Stimulated activated CD4-positive, alpha-beta T cell treated with anti-CD3 and anti-CD28 coated beads, TNF-alpha, amount 100 ng/mL, for 4 hours (primary cell): ENCODE measurements at regions not wholly inside any gene's neighbourhood (a gene's known extent, or its start where the extent isn't known, plus 50 kb on each side); places are given as distances from the start of the nearest gene placed in this dataset.
"Not testable (repeated sequence)": the region's sequence is repeated elsewhere in the genome, so short reads cannot be mapped to it uniquely, and the experiment has no call there.

Source experiments
- DNase-seq, 3 experiments: peaks; one replicate each; pipeline ENCODE4 v3.0.0-alpha.2; 2020; ENCODE audit warnings: low read depth in 3 of 3

GRCh38 chr14:48266201-48266600 lies 590.8 kb upstream of the MDGA2 start:
- not testable (repeated sequence) for DNase-seq

DNA sequence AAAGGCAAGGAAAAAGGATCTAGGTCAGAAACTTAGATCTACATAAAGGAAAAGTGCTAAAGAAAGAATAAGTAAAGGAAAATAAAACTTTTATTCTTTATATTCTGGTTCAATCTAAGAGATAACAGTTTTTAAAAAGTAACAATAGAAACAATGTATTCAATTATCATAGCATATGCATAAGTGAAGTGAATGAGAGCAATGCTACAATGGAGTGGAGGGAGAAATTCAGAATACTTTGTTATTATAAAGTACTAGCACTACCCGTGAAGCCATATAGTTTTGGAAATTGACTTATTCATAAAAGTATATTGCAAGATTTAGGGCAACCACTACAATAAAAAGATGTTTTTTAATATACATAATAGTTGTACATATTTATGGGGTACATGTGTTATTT lies 586.0 kb upstream of the MDGA2 start:
- no peak for DNase-seq

GRCh38 chr14:48260394-48261295 lies 585.2 kb upstream of the MDGA2 start:
- DNase-seq = not testable (repeated sequence)

- not testable (repeated sequence) for DNase-seq
These were observed 584.5 kb upstream of the MDGA2 start for GRCh38 chr14:48259876-48260275.

DNA sequence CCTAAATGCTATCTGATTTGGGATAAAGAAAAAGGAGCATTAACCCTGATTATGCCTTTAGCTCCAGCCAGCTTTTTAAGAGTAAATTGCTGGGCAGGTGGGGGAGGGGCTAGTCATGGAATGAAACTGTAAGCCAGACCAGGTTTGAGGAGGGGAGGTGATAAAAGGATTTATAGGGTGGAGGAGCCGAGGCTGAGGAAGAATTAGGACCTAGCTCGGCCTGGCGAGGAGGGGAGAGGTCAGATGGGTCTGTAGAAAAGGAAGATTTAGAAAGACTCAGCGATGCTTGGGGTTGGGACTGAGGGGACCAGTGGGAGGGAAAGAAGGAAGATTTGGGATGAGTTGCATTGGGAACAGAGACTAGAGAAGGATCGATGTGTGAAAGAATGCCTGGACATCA lies 583.8 kb upstream of the MDGA2 start:
- DNase-seq = not testable (repeated sequence)

DNA sequence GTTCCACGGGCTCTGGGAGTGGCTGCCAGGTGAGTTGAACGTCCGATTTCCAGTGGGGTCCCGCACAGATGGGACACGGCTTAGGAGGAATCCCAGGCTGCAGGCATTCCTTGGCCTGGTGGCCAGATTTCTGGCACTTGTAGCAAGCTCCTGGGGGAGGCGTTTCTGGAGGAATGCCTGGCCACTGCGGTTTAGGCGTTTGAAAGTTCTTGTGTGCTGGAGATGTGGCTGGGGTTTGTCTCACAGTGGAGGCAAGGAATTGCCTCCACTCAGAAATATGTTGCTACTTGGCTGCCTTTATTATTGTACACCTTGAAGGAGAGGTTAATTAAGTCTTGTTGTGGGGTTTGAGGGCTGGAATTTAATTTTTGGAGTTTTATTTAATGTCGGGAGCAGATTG lies 583.3 kb upstream of the MDGA2 start:
- DNase-seq = not testable (repeated sequence)

DNA sequence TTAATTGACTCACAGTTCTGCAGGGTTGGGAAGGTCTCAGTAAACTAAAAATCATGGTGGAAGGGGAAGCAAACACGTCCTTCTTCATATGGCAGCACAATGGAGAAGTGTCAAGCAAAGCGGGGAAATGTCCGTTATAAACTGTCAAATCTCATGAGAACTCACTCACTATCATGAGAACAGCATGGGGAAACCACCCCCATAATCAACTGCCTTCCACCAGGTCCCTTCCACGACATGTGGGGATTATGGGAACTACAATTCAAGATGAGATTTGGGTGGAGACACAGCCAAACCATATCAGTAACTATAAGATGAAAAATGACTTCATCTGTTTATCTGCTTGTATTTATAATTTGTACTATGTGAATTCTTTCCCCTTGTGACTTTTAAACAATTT lies 577.6 kb upstream of the MDGA2 start:
- no peak for DNase-seq

GRCh38 chr14:48251290-48251689 lies 575.9 kb upstream of the MDGA2 start:
- DNase-seq = no peak

DNA sequence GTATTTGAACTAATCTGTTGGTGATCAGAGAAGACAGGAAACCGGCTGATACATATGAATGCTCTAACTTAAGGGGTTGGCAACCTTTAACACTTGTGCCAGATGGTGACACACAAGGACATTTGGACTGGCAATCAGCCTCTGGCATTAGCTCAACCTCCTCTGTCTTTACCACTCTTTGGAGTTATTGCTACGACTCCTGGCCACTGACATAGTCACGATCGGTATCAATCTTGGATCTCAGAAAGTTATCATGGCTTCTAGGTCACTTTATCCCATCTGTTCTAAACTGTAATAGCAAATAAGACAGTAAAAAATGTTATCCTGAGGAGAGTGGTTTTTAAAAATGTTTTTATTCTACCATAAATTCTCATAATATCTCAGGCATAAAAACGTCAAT lies 575.2 kb upstream of the MDGA2 start:
- DNase-seq = no peak

GRCh38 chr14:48247977-48248376 lies 572.6 kb upstream of the MDGA2 start:
- no peak for DNase-seq

DNA sequence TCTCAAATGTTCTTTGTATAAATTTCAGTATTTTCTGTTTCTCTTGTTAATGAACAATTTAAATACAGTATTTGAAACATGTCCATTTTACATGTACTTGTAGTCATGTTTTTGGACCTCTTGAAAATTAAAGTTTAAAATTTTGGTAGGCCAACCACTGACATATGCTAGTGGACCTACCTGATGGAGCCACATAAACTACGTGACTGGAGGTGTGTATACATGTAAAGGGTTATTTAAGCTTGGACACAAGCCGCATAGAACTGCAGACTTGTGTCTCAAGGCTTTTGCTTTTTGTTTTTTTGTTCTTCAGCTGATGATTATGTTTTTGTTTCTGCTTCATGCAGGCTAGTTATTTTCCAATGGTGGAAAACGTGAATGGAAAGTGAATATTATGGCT lies 568.5 kb upstream of the MDGA2 start:
- DNase-seq = no peak

DNA sequence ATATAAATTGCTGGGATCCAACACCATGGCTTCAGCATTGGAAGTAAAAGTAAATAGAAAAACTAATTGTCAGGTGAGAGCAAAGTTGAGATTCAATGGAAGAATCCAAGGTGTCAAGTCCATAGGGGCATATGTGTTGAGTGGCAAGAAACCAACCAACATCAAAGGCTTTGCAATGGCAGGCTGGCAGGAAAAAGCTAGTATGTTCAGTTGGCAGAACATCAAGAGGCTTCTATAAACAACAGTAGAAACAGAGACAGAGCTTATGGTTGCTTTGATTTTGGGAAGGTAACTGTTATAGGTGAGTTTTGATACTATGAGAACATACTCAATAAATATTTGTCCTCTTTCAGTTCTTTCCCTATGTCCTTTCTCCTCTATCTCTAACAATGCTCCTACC lies 553.7 kb upstream of the MDGA2 start:
- no peak for DNase-seq

GRCh38 chr14:48193893-48194292 lies 518.5 kb upstream of the MDGA2 start:
- no peak for DNase-seq

- not testable (repeated sequence) for DNase-seq
These were observed 474.2 kb upstream of the MDGA2 start for GRCh38 chr14:48149624-48150023.

DNA sequence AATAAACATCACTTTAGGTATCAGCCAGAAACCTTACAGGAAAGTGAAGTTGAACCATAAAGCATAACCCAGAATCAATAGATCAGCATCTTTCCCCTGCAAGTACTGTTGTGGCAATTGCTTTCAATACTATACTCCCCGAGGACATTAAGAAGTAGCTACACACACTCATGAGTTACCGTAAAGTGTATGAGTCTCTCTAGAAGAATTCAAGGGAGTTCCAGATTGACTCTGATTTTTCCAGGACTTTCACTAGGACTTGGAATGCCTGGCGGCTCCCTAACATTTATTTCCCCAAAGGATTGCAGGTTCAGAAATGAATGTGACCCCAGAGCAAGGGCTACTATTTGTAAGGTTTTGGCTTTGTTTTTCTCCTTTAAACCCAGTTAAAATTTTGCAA lies 465.4 kb upstream of the MDGA2 start:
- DNase-seq = no peak

DNA sequence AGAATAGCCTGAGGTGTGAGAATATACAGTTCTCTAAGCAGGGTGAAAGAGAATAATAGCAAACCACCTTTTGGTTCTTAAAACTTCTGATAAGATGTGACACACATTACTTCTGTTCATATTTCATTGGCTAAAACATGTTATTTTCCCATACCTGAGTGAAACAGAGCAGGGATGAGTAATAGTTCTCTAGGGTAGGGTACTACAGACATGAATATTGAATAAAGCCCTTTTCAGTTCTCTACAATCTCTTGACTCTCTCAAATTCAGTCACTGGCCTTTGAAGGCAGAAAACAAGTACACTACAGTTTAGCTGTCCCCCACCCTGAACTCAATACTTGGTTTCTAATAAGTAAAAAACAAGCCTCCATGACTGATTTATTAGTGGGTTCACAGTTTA lies 454.1 kb upstream of the MDGA2 start:
- no peak for DNase-seq

GRCh38 chr14:48127674-48128073 lies 452.3 kb upstream of the MDGA2 start:
- no peak for DNase-seq

- DNase-seq = no peak
These were observed 450.2 kb upstream of the MDGA2 start for GRCh38 chr14:48125654-48126053.

DNA sequence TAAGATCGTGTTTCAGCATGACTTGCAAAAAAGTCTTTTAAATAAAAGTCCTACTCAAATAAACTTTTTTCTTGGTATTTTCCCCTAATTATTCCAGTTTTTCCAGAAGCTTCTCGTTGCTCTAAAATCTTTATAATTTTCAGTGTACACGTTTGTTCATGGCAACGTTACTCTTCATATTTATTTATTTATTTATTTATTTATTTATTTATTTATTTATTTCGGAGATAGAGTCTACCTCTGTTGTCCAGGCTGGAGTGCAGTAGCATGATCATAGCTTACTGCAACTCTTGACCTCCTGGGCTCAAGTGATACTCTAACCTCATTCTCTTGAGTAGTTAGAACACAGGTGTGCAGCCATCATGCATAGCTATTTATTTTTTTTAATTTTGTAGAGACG lies 438.3 kb upstream of the MDGA2 start:
- DNase-seq = no peak

- DNase-seq = no peak
These were observed 435.7 kb upstream of the MDGA2 start for GRCh38 chr14:48111151-48111550.

GRCh38 chr14:48107646-48108045 lies 432.2 kb upstream of the MDGA2 start:
- no peak for DNase-seq

GRCh38 chr14:48096897-48097296 lies 421.5 kb upstream of the MDGA2 start:
- no peak for DNase-seq

- no peak for DNase-seq
These were observed 411.1 kb upstream of the MDGA2 start for GRCh38 chr14:48086516-48086915.

- DNase-seq = no peak
These were observed 400.1 kb upstream of the MDGA2 start for GRCh38 chr14:48075487-48075886.
